HUDEP-2 (cell line): ENCODE measurements at regions not wholly inside any gene's neighbourhood (a gene's known extent, or its start where the extent isn't known, plus 50 kb on each side); places are given as distances from the start of the nearest gene placed in this dataset.
"Not testable (repeated sequence)": the region's sequence is repeated elsewhere in the genome, so short reads cannot be mapped to it uniquely, and the experiment has no call there.

Experiments
- DNase-seq, 76 experiments: peaks; one replicate each; lab custom pipeline; 2025; ENCODE audit not compliant: unreplicated experiment in 76 of 76; lab: John Stamatoyannopoulos, UW

DNA sequence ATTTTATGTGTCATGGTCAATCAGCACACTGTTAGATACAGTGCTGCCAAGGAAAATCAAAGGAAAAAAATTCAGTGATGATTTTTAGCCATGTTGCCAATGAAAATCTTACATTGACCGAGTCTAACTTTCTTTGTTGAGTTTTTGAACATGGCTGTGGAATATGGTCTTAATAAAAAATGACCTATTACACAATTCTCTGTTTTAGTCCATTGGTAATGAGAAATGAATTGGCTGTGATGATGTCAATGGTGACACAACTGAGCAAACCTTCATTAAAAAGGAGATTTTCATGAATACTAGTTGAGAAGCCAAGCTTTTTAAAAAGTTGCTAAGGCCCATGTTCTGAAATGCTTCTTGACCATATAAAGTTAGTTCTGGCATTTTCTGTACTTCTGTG lies 225.9 kb upstream of the GYPA start:
- no peak for DNase-seq

DNA sequence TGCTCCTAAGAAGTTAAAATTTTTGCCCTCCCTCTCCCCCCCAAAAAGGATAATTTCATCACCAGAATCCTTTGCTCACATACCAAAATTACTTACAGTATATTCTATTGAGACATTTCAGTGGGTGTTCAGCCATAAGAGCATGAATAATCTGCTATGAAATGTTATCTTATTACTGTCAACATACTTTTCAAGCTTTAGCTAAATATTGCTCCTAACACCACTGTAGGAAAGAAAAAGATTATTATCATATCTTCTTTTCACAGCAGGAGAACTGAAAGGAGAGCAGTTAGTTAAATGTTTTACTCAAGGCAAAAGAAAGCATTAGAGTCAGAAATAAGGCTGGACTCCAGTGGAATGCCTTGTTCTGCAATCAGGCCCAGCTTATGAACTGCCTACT lies 231.0 kb upstream of the GYPA start:
- DNase-seq: no peak

DNA sequence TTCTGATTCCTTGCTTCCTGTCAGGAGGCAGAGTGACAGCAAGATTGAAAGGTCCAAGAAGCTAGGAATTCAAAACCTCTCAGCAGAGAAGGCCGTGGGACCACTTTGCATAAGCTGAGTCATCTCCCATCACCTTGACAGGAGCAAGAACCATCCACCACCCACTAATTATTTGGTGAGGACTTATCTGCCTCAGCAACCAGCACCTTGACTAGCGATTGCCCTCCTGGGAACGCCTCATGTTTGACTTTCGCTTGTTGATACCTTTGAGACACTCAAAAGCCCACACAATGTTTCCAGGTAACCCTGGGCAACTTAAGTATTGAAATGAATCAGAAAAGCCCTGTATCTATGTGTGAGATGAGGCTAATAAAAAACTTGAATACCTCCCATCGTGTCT lies 233.5 kb upstream of the GYPA start:
- no peak for DNase-seq

DNA sequence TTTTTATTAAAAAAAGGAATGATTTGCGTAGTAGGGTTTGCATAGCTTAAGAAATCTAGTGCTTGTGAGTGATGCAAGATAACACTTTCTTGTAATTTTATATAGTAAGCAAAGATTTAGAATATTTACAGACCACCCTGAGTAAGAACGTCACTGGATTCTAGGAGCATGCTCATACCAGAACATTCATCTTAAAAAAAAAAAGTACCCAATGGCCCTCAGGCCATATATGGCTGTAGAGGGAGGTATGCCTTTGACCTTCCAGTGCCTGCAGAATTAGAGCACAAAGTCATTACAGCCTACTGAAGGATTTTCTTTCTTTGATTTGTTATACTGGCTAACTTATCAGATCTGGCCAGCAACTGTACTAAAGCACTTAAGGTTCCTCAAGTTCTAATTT lies 236.3 kb upstream of the GYPA start:
- DNase-seq: no peak

DNA sequence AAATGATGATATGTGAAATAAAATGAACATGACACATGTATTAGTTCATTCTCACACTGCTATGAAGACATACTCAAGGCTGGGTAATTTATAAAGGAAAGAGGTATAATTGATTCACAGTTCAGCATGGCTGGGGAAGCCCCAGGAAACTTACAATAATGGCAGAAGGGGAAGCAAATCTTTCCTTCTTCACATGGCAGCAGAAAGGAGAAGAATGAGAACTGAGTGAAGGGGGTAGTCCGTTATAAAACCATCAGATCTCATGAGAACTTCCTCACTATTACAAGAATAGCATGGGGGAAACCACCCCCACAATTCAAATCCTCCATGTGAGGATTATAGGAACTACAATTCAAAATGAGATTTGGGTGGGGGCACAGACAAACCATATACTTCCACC lies 243.9 kb upstream of the GYPA start:
- DNase-seq: no peak

DNA sequence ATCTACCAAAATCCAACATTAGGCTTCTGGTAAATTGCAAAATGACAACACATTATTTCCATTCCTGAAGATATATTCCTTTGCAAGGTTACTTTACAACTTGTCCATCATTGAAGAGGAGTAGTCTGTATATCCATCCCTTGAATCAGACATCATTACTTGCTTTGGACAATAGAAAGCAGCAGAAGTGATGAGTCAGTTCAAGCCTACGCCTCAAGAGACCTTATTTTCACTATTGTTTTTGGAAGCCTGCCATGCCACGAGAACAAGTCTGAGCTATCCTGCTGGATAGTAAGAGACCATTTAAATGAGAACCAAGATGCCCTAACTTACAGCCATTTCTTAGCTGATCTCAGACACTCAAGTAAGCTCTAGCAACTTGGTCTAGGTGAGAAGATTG lies 246.0 kb upstream of the HHIP start:
- peak in 4 of 76 experiments; percentile 2 to 14 (median 5) for DNase-seq

DNA sequence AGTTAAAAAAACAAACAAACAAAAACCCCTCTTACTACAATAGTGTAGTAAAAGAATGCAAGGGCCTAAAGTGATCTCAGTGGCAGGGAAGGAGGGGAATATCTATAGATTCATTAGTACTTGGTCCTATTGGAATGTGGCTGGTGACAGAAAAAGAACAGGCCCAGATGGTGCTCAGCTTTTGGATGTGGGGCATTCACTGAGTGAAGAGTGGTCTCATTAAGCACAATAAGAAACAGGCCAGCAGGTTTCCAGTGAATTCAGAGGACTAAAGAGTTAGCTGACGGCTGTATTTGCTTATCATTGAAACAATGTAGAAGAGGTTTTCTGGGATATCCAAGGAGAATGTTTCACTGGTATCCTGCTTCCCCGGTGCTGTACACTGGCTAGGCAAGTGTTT lies 243.8 kb upstream of the HHIP start:
- DNase-seq: no peak

DNA sequence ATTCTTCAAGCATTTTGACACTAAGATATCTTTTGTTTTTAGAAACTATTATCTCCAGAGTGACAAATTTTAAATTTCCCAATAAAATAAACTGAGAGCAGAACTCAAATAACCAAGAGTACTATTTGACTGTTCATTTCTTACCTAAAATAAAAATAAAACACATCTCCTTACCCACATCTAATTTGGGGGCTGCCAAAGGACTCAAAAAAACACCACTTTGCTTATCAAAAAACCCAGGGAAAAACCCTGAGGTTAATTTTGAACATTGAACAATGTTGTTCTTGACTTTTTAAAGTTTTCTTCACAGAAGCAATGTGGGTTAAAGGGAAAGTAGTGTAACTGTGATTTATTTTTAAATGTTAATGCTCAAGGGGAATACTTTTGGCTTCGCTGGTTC lies 243.0 kb upstream of the HHIP start:
- no peak for DNase-seq

DNA sequence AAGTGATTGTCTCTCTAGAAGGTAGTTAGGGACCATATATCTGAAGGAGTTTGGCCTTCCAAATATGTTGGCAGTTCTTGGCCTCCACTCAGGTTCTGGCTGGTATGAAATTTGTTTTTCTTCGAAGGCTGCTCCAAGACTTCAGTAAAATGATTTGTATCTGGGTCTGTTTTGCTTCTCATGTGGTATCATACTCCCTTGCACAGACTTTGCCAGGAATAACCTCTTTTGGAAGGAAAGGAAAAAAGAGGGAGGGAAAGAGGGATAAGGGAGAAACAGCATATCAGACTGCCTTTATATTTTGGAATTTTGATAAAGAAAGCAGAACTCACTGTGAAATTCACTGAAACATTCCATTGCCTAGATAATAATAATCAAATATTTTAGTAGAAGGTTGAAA lies 242.1 kb upstream of the HHIP start:
- DNase-seq: no peak

DNA sequence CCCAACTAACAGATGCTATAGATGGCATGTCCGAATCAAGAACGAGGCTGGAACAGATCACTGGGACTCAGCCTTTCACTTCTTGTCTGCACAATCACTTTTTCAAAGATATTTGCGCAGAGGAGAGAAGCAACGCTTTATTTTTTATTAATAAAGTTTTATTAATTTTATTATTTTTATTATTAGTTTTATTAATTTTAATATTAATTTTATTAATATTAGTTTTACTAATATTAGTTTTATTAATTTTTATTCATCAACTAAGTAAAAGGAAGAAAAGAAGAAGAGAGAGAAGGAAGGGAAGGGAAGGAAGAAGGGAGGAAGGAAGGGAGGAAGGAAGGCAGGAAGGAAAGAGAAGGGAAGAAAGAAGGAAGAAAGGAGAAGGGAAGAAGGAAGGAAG lies 236.4 kb upstream of the HHIP start:
- DNase-seq: no peak

DNA sequence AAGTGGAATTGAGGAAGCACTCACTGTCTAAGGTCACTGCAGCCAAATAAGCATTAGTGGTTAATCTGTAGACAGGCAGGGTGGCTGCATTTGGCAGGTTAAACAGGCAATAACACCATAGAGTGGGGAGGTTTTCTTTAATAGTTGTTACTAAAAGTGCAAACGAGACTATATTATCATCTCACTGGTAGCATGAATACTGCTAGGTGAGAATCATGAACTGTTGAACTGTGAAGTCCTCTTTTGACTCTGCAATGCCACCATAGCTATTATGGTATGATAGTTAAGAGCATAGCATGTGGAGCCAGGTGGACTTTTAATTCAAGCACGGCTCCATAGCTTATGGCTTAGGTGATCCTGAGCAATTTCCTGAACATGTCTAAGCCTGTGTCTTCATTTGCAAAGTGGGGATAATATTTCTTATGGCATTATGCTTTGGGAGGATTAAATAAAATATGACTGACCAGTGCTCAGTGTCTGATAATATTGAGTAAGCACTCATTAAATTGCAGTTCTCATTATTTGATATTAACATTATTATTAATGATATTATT lies 235.6 kb upstream of the HHIP start:
- DNase-seq: no peak

DNA sequence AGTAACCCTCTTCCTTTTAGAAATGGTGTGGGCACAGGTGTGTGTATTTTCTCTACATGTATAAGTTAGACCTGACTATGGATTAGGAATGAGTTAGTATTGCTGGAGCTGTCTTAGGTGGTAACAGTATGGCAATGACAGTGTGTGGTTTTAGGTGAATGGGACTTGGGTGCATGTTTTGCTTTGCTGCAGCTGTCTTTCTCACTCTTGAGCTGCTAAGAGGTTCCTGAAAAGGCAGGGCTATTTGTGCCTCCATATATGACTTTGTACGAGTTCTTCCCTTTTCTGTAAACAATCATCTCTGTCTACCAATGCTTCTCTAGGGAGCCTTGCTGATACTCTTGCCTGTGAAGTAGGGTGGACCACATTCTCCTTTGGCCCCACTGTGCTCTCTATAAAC lies 234.8 kb upstream of the HHIP start:
- no peak for DNase-seq

DNA sequence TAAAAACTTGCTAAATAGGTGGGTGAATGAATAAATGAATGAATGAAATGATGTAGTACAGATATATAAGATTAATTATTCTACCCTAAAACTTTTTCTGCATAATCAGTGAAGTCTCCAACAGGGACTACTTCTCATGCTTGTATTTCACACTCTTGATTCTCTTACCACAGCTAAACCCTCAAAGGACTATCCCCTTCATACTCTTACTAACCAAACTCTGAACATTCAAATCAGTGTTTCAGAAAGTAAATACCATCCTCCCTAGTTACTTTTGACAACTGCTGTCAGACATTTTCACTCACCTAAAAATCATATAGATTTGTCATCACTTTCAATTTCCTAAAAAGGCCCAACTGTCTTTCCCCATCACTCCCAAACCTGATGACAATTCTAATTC lies 234.3 kb upstream of the HHIP start:
- no peak for DNase-seq

DNA sequence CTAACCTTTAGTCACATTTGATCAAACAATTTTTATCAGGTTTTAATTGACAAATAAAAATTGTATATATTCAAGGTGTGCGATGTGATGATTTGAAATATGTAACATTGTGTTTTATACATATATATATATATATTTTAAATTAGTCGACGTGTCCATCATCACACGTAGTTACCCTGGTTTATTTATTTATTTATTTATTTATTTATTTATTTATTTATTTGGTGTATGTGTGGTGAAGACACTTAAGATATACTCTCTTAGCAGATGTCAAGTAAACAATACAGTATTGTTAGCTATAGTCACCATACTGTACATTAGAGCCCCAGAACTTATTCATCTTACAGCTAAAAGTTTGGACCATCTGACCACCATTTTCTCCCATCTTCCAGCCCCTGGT lies 224.9 kb upstream of the HHIP start:
- DNase-seq: no peak

DNA sequence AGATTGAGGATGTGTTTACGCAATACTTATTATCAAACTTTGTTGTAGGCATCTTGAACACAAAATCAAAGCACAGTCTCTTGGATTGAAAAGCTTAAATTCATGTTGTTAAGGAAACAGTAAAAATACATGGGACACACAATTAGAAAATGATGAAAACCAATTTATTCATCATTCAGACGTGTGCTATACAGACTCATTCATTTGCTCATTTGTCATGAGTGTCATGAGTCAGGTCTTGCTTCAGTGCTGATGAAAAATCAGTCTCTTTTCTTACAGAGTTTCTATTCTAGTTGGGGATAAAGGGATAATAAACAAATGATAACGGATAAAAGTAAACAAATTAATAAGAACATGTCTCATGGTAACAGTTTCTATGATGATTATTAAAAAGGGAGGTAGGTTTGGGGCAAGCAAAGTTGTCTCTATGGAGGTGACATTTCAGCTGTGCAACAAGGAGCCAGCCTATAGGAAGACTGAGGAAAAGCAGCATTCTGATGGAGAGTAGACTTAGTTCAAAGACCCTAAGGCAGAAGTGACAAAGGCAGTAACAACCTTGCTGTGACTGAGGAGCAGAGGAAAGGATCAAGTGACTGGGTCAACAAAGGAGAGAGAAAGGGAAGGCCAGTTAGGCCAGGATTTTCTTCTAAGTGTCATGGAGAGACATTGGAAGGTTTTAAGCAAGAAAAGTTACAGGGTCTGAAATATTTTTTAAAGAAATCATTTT lies 224.0 kb upstream of the HHIP start:
- no peak for DNase-seq

DNA sequence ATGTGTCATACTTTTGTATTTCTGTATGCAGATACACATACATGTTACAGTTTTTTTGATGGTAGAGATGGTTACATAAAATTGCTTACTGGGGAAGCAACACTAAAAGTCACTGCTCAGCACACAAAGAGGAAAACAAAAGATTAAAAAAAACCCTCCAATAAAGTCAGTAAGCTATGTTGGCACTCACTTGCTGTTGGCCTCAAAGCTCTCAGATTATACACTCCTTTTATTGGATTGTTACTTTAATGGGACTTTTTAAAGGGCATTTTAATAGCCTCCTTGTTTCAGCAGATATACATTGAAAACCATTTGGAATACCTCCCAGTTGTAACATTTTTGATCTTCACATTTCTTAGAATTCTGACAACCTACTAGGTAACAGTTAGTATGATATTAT lies 222.0 kb upstream of the HHIP start:
- DNase-seq: no peak

DNA sequence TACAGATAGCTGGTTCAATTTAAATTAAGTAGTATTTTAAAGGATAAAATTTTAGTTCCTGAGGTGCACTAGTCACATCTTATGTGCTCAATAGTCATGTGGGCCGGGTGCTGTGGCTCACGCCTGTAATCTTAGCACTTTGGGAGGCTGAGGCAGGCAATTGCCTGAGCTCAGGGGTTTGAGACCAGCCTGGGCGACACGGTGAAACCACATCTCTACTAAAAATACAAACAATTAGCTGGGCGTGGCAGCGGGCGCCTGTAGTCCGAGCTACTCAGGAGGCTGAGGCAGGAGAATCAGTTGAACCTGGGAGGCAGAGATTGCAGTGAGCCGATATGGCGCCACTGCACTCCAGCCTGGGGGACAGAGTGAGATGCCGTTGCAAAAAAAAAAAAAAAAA lies 219.9 kb upstream of the HHIP start:
- DNase-seq: not testable (repeated sequence)

DNA sequence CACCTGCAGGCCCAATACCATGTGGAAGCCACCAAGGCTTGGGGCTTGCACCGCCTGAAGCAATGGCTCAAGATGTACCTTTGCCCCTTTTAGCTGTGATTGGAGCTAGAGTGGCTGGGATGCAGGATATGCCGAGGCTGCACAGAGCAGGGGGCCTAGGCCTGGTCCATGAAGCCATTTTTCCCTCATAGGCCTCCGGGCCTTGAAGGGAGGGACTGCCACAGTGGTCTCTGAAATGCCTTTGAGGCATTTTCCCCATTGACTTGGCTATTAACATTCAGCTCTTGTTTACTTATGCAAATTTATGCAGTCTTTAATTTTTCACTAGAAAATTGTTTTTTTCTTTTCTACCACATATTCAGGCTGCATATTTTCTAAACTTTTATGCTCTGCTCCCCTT lies 203.2 kb upstream of the HHIP start:
- DNase-seq: peak in 1 of 76 experiments; percentile 1

DNA sequence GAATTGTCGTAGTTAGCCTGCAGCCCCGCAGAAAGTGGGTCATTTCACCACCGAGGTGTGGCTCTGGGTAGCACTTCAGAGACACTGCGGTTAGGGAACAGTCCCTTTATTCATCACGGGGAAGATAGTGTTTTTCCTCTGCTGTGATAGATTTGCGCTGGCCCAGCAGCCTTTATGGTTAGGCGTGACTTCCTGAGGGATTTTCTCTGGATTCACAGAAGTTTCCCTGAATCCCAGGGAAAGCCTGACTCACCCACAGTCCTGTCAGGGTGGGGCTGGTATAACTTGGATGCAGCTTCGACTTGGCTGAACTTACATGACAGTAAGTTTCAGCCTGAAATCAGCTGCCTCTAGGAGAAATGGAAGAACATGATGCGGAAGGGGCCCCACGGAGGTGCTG lies 196.3 kb upstream of the HHIP start:
- no peak for DNase-seq

DNA sequence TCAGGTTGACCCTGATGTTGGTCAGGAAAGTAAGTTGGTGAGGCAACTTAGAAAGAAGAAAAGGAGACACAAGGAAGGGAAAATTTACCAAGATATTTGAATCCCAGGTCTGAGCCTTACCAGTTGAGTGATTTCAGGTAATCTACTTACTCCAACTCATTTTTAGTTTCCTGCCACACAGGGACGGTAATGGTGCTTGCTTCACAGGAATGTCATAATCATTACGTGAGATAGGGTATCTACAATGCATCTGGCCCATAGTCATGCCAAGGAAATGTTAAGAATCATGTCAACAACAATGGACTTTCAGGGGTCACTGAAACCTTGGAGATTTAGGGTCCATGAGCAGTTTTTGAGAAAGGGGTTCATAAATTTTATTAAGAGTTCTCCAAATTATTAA lies 195.4 kb upstream of the HHIP start:
- no peak for DNase-seq

DNA sequence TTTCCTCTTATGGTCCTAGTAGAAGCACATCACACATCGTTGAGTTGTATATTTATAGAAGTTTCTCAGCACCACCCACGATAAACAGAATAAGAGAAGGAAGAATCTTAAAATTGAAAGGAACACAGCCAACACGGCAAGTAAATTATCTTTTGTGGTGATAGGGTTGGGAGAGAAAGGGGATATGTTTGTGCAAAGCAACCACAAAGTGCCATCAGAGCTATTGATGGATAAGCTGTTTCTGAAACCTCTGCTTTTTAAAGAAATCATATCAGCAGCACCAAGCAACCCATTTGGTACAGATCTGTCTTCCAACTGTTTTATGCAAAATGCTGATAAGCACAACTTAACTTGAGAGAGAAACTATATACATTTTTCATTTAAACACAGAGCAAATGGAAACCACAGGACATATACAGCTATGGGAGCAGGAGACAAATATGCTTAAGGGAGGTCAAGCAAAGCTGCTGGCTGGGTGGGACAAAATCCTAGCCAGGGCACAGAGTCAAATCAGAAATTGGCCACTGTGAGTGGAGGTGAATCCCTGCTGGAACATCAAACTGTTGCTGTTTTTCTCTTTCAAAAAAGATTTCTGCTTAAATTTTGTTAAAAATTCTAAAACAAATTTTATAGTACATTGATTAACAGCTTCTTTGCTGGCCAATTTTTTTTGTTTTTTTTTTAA lies 194.0 kb upstream of the HHIP start:
- no peak for DNase-seq

DNA sequence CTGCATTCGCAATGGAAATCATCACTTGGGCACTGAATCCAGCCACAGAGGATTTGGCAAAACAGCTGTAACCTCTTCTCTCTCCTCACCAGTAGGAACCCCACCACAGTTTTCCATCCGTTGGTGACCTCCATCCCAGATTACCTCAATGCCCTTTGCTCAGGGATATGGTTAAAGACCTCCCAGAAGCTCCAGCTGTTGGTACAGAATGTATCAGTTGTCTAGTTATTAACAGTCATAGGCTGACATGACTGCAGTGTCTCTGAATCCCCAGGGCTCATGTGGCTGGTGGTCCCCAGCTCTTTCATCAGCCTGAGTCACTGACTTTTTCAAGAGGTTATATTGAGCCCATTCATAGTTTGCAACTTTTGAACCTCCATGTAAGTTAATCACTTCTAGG lies 189.8 kb upstream of the HHIP start:
- no peak for DNase-seq
